HG03095 (cell line): ENCODE measurements at regions not wholly inside any gene's neighbourhood (a gene's known extent, or its start where the extent isn't known, plus 50 kb on each side); places are given as distances from the start of the nearest gene placed in this dataset.

Experiments used
- ATAC-seq: cut with Tn5 transposase; IDR thresholded peaks from one replicate; pipeline ENCODE4 v1.9.1; 2021; ENCODE audit warnings: moderate library complexity; ENCODE audit not compliant: unreplicated experiment

DNA sequence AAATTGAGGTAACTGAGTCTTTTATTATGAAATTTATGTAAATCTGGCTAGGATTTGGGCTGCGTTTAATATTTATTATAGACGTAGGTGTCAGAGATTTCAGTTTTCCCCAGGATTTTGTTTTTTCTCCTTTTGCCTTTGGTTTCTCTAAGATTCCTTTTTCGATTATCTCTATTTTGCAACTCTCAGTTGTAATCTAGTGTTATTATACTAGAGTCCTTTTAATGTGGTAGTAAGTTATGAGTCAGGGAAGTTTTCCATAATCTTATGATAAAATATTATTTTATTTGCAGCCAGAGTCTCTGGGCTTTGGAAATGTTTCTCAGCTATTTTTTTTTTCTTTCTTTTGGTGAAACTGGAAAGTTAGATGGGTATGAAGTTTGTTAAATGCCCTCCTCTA, 1043.8 kb downstream of the PLA2G4A start:
- no peak for ATAC-seq

DNA sequence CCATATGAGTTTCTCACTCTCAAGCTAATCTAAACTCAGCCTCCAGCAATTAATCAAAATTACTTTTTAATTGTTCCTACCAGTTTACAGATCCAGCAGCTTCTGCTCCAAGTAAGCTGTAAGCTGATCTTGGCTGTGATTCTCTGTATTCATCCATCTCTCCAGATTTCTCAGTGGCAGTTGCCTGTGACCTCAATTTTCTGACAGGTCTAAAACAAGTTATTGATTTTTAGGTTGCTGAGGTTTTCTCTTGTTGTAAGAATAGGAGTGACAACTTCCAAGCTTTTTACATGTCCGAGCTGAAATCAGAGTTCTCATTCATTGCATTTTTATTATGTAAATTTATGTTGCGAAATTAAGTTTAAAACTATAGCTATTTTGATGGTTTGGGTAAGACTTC, 1044.4 kb downstream of the PLA2G4A start:
- no peak for ATAC-seq

DNA sequence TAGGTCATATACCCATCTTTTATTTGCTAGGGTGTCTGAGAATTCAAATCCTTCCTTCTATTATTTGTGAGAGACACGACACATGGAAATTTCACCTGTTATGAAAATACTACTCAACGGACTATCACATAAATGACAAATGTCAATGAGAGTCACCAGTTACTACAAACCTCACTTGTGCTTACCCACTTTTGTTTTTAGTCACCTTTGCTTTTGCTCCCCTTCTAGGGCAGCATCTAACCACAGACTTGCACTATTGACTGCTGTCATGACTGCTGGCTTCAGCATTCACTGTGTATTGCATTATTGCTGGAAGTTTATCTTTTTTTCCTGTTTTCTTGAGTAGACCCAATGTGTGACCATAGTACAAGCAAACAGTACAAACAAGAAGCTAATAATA, 1048.0 kb downstream of the PLA2G4A start:
- no peak for ATAC-seq

DNA sequence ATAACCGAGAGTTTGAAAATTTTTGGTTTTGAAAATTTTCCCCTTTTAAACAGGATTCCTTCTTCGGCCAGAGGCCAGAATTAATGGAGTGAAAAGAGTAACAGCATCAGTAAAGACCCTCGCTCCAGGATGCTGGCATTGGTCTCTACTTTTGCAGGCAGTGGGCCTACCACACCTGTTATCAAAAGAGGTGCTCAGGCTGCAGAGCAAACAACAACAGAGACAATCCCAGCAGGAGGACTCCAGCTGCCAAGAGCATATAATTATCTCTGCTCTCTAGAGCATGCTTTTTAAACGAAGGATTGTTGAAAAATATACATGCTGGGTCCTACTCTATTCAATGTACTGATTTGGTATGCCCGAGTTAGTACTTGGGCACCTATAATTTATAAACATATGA, 1048.5 kb downstream of the PLA2G4A start:
- no peak for ATAC-seq

DNA sequence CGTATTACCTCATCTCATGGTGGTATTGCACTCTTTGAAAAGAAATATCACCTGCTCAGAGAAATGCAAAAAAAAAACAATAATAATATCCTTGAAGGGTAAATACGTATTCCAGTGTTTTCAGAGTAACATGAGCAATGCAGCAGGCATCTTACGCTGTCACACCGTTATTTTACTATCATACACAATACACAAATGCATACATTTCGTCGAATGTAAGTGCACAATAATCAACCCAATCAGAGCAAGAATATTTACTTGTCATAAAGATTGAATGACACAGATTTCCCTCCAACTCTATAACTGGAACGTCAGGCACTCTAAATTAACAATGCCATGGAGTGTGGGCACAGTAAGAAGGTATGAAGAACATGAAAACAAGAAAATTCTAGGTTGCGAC, 1050.1 kb downstream of the PLA2G4A start:
- no peak for ATAC-seq

DNA sequence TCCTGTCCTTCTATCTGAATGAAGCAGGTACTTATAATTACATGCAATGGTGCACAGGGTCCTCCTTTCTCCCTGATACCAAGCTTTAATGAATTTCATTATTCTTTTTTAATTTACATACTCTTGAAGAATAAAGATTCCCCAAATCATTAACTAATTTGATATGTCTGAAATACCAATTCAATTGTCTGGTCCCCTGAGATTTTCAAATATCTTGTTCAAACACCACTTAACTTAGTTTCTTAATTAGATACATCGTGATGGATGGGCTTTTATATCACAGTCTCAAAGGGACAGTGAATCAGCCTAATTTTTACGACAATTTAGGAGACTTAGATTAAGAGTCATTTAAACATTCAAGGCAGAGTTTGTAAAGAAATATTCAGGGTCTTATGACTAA, 1054.6 kb downstream of the PLA2G4A start:
- no peak for ATAC-seq

DNA sequence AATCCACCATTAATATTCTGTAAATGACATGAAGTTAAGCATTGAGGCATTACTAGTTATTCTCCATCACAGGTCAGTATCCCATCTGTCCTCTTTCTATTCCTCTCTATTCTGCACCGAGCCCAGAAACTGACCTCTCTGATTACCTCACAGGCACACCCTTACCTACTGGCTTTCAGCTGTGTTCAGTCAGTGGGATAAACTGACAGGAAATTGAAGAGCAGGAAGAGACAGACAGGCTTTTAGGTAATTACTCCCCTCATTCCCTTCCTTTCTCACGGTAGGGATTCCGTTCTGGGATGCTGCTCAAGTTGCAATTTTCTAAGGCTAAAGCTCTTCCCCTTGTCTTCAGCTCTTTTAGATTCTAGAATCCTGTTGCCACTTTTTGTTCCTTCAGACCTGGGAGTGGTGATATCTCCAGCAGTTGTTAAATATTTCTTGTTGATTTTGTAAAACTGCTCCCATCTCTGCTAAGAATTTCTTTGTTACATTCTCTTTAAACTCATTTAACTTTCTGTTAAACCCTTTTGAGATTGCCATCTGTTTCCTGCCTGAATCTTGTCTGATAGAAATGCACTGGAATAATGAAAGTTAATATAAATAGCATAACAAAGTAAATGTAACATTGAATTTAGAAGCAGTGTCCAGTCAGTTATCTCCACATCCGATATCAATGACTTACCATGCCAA, 1063.4 kb downstream of the PLA2G4A start:
- ATAC-seq, result no peak

DNA sequence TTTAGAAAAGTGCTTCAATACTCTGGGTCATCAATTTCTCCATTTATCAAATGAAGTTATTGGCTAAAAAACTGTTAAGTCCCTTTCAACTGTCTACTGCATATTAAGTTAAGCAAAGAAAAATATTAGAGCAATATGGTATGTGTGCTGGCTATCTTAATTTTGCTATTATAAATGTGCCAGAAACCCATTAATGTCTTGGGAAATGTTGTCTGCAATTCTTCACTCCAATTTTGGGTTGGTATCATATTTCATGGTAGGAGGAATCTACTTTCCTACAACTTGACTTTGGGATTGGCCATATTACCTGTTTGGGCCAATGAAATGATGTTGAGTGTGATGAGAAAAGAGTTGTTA, 1063.9 kb downstream of the PLA2G4A start:
- no peak for ATAC-seq

DNA sequence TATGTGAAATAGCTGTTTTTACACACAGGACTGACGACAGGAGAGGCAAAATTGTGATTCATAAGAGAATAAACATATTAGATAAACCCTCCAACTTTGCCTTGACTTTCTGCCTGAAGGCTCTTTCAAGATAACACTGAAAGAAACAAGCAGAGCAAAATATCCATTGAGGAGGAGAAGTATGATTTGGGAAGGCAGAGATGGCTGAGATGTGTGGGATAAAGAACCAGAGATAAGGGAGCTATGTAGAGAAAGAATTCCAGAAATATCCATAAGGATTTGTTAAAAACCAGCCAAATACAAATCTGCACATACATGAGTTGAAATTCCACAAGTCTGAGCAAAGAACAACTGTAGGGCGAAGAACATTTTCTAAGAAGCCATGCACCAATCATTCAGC, 1064.7 kb downstream of the PLA2G4A start:
- ATAC-seq, result no peak

DNA sequence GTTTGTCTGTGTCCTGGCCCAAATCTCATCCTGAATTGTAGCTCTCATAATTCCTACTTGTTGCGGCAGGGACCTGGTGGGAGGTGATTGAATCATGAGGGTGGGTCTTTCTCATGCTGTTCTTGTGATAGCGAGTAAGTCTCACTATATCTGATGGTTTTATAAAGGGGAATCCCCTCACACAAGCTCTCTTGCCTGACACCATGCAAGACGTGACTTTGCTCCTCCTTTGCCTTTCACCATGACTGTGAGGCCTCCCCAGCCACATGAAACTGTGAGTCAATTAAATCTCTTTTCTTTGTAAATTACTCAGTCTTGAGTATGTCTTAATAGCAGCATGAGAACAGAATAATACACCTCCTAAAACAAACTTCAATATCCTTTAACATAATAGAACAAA, 1065.6 kb downstream of the PLA2G4A start:
- ATAC-seq, result no peak

DNA sequence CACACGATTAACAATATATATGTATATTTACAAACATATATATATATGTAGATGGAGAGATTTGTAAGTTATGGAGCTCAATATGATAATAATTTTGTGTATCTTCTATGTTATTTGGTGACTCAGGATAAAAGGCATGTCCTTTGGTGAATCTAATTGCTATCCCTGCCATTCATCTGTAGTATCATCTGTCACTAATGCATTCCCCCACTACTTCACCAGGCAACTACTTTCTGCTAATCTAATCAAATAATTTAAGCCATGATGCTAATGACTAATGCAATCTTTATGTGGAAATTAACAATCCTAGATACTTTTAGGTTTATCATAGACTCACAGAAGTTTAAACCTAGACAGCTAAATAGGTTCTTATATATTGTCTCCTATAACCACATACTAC, 1074.5 kb downstream of the PLA2G4A start:
- ATAC-seq, result no peak

DNA sequence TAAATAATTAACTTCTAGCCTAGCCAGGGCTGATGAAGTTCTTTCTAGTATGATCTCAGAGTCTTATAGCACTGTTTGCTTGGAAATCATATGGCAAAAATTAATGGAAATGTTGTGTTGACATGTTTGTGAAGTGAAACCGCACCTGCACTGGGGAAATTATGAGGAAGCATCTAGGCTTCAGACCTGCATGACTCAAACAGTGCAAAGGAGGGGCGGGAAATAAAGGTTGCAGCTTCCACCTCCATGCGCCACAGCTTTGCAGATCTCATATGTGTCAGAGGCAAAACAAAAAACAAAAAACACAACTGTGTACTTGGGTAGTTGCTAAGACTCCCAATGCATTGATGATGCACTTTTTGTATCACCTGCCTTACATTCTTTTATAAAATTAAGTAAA, 1080.6 kb downstream of the PLA2G4A start:
- no peak for ATAC-seq

DNA sequence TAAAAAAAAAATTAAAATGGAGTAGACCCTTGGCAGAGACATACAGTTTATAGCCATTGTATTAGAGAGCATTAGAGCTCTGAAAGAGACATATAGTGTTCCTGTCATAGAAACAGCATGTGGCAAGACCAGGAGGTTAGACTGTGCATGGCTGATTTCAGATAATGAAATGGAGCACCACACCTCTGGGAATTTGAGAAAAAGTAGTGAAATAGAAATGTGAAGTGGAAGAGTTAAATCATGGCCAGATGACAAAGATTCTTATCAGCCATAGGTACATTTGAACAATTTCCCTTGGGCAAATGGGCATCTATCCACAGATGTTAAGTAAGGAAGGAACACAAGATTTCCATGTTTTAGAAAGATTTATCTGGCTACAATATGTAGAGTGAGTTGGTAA, 1083.1 kb downstream of the PLA2G4A start:
- ATAC-seq, result no peak

DNA sequence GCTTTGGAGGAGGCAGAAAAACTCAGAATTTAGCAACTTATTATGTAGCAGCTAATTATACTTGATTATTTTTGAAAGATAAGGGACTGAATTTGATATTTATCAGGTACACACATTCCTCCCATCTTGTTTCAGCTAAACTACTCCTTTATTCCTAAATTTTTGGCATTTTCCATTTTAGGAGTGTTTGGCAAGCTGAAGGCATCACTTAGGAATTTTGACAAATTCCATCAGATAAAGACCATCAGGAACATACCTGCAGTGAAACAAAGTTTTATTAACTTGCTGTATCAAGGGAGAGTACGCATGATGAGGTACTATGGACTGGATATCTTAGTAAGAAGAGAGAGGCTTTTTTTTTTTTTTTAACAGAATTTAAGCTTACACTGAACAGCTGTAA, 1092.2 kb downstream of the PLA2G4A start:
- ATAC-seq, result no peak

DNA sequence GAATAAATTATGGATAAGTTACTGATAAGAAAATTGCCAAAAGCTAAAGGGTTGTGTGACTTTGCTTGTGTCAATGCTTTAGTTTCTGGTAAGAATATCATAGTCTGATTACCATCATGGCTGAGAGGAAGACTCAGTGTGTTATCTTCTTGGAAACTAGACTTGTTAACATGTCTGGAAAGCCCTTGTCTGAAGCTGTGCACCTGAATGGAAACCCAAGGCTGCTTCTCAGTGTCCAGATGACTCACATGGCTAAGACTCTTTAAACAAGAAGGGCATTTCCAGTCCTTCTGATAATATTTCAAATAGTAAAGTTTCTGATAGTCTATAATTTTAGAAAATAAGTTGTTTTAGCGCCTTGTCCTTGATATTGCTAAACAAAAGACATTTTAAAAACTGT, 1092.7 kb downstream of the PLA2G4A start:
- no peak for ATAC-seq

DNA sequence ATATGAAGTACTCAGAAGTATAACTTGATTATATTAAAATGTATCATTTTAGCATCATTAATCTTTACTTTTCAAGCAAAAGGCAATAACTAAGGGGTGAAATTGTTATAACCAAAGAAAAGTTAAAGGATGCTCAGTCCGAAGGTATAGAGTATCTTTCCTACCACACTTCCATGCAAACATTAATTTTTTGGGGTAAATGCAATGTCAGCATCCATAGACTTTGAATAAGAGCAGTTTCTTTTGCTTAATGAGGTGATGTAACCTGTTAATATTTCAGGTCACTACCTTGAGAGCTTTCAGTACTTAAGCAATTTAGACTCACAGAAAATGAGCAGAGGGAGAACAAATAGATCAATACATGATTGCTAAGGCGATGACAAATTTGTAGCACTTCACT, 1093.5 kb downstream of the PLA2G4A start:
- ATAC-seq, result no peak

DNA sequence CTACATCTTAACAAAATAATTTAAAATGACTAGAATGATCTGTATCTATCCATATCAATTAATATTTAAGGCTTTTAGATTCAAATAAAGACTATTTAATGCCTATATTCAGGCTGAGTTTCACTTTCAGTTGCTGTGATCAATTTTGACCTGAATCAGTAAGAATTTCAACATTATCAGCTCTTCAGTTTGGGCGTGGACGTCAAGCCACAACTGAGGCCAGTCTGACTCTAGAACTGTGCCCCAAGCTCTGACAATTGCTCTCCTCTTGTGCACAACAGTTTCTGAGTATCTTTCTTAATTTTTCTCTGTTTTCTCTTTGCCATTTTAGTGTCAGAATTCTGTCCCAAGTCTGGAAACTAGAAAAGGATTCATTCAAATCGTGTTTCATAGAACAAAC, 1095.5 kb downstream of the PLA2G4A start:
- no peak for ATAC-seq

DNA sequence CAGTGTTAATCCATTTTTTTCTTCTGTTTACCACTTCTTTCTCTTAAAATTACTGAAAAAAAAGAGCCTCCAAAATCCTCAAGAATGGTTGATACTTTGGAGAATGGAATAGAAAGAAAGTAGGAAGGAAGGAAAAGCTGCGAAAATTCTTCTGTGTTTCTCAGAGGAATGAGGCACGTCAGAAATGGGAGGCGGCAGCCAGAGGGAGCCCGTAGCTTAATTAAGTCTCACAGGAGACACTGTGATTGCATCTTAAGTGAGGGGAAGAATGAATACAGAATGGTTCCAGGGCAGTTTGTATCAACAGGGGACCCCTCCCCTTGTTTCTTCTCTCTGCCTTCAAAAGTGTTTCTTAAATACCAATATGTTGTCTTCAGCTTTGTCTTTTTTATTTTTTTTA, 1099.5 kb downstream of the PLA2G4A start:
- no peak for ATAC-seq

DNA sequence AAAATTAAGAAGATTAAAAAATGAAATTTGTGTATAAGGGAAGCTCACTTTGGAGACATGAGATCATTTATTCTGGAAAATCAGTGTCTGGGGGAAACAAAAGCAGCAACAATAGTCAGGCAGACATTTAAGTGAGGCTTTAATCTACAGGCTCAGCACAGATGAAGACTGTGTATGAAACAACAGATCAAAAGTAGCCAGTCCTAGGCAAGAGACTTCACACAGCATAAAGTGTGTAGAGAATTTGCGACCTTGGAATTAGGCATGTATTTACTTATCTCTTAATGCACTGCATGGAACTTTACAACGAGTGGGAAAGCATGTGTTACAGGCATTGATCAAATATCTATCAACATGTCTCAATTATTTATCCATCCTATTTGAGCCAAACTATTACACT, 1099.9 kb downstream of the PLA2G4A start:
- no peak for ATAC-seq

DNA sequence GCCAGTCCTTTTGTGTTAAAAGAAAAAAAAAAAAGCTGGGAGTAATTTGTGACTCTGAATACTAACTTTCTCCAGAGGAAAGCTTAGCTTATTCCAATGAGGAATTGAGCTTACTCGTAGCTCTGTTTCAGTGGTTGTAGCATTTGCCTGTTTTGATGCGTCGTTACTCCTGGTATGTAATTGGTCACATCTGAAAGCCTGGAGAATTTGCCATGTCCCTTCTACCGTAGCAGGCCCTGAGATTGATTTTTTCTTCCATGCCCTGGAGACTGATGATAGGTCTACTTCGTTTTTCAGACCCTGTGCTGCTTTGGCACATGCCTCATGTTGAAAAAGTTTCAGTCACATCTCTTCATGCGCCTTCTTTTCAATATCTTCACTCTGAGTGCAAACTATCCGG, 1103.0 kb downstream of the PLA2G4A start:
- ATAC-seq, result no peak

DNA sequence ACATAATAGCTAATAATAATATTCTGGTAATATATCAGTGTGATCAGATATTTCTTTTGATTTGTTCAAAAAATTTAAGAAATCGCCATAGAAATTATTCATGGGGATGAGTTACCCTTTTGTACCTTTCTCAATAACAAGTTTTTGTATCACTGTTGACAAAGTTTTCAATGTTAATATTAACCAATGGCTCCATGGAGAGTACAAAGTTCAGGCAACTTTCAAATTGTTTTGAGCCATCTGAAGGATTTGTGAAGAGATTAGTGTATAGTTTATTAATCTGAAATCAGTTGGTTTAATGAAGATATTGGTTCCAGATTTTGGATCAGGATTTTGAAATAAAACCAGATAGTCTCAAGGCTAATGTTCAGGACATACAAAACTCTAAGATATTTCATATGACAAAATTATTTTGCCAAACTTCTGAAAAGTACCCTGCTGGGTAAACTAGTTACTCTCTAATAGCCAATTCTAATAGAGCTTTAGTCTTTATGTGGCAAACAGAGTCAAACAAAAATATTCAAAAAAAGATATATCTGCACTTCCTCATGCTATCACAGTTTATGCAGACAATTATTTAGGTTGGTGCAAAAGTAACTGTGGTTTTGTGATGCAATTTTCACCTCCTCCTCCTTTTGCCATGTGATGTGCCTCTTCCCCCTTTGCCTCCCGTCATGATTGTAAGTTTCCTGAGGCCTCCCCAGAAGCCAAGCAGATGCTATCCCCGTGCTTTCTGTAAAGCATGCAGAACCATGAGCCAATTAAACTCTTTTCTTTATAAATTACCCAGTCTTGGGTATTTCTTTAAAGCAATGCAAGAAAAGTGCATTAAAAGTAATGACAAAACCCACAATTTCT, 1105.0 kb downstream of the PLA2G4A start:
- ATAC-seq, result no peak

DNA sequence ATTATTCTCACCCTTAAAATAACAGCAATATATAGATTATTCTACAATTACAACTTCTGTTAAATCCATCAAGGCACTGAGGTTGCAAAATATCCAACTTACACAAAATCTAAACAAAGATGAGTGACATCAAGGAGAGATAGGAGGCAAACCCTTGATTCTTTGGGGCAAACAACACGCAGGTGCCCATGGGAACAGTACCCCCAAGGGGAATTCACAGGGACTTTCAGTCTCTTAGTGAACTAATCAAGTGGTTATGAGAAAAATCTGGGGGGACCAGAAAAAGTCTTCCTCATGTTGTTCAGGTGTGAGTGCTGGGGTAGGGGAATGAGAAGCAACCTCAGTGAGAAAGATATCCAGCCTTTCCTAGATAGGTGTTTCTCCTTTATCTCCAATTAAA, 1107.9 kb downstream of the PLA2G4A start:
- no peak for ATAC-seq

DNA sequence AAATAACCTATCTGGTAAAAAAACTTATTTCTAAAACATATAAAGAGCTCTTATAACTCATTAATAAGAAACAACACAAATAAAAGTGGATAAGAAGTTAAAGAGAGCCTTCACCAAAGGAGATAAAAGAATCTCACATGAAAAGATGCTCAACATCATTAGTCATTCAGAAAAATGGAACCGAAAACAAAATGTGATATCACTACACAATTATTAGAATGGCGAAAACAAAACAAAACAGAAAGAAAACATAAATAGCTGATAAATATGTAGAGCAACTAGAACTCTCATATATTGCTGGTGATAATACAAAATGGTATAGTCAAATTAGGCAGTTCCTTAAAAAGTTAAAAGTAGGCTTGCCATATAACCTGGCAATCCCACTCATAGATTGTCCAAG, 1109.3 kb downstream of the PLA2G4A start:
- no peak for ATAC-seq
